CD1c-positive myeloid dendritic cell (primary cell): ENCODE measurements at regions not wholly inside any gene's neighbourhood (a gene's known extent, or its start where the extent isn't known, plus 50 kb on each side); places are given as distances from the start of the nearest gene placed in this dataset.

Source experiments
- DNase-seq: peaks from one replicate; pipeline ENCODE4 v3.0.0-alpha.2; 2016; ENCODE audit errors: extremely low spot score

- DNase-seq: no peak
These were observed 274.4 kb downstream of the PTBP2 start for GRCh38 chr1:96996001-96996400.

- no peak for DNase-seq
These were observed 276.1 kb downstream of the PTBP2 start for GRCh38 chr1:96997717-96998116.

- no peak for DNase-seq
These were observed 276.9 kb downstream of the PTBP2 start for GRCh38 chr1:96998466-96998865.

- DNase-seq: no peak
These were observed 277.6 kb downstream of the PTBP2 start for GRCh38 chr1:96999191-96999590.

- no peak for DNase-seq
These were observed 282.5 kb downstream of the PTBP2 start for GRCh38 chr1:97004054-97004453.

- DNase-seq: no peak
These were observed 283.2 kb downstream of the PTBP2 start for GRCh38 chr1:97004743-97005142.

- DNase-seq: no peak
These were observed 284.6 kb downstream of the PTBP2 start for GRCh38 chr1:97006044-97006661.

- no peak for DNase-seq
These were observed 286.4 kb downstream of the PTBP2 start for GRCh38 chr1:97007840-97008604.

DNA sequence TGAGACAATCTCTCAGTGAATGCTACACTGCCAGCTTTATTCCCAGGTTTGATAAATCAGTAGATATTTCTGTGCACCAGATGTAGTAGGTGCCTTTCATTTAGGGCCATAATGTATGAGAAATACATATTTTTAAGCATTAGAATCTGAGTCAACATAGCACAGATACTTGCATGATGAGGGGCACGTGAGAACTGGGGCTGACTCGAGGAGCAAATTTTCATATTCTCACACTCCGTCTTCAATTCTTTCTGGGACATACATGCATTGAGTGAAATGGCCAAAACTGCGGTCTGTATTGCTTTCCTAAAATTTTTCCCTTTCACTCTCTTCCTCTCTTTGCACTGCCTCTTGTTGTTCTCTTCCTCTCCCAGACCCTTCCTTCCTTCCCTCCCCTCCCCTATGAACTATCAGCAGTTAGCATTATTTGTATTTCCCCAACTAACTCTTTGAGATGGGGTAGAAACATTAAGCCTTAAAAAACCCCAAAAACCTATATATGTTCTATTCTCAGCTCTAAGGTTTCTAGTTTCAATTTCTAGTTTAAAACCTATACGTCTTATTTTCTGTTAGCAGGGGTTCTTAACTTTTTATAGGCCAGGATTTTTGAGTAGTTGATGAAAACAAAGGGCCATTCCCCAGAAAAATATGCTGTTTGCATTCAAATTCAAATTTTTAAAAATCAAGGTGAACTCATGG is 289.1 kb downstream of the PTBP2 start:
- DNase-seq: no peak

GRCh38 chr1:97013136-97013535 is 291.6 kb downstream of the PTBP2 start:
- DNase-seq: no peak

- no peak for DNase-seq
These were observed 292.4 kb downstream of the PTBP2 start for GRCh38 chr1:97013941-97014340.

DNA sequence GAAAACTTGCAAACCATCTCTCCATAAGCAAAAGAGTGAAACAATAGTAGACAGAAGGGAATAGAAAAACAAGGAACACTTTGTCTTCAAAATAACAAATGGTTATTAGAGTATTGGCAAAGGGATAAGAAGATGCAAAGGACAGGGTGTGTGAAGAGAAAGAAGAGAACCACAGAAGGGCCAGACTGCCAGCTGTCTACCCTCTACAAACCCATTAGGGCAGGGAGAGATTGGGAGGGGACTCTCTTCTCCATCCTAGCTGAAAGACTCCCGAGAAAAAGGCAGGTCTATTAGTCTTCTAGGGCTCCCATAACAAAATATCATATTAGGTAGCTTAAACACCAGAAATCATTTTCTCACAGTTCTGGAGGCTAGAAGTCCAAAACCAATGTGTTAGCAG is 292.8 kb downstream of the PTBP2 start:
- DNase-seq: no peak

DNA sequence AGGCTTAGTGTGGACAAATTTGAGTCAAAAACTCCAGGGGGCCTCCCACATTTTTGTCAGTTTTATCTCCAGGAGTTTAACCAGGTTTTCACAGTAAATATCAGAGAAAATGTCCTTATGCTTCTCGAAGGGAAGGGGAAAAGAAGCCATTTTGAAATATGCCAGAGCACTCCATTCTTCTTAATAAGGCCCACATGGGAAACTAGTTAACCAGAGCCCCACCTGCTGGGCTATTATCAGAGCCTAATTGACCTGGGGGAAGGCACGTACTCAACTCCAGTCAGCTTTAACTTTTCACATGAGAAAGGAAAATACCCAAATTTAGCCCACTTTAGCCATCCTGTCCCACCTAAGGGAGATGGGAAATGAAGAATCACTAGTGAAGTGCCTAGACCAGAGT is 296.3 kb downstream of the PTBP2 start:
- no peak for DNase-seq
